ENCODE measurements at regions not wholly inside any gene's neighbourhood (a gene's known extent, or its start where the extent isn't known, plus 50 kb on each side); places are given as distances from the start of the nearest gene placed in this dataset.

GRCh38 chr2:5319493-5319892 is 372.7 kb upstream of the SOX11 start:
- TF ChIP-seq CTCF (IDR thresholded peaks at IDR 0.05; ENCODE audit: insufficient read depth, low read depth, low read length), result no peak
- Histone ChIP-seq H3K36me3 (ENCODE audit: control insufficient read depth, insufficient read depth, low read length) (no peaks in the 10 kb centered on the region), H3K27me3 (ENCODE audit: control insufficient read depth, insufficient read depth, low read length) (no peaks in the 10 kb centered on the region), H3K4me3 (ENCODE audit: low read depth, low read length) (no peak overlapping the region)
- ChIA-PET CTCF (no interaction called here), POLR2A (no interaction called here)
- DNase-seq (ENCODE audit: low read depth), result no peak

GRCh38 chr2:5322396-5322795 is 369.8 kb upstream of the SOX11 start:
- Histone ChIP-seq H3K36me3 (ENCODE audit: control insufficient read depth, insufficient read depth, low read length) (no peaks in the 10 kb centered on the region), H3K4me3 (ENCODE audit: low read depth, low read length) (no peak overlapping the region), H3K27me3 (ENCODE audit: control insufficient read depth, insufficient read depth, low read length) (no peaks in the 10 kb centered on the region)
- CTCF ChIA-PET, result no interaction called here
- no peak for TF ChIP-seq CTCF (IDR thresholded peaks at IDR 0.05; ENCODE audit: insufficient read depth, low read depth, low read length)
- POLR2A ChIA-PET, result no interaction called here
- DNase-seq (ENCODE audit: low read depth), result no peak

- no peak for DNase-seq (ENCODE audit: low read depth)
- Histone ChIP-seq H3K36me3 (ENCODE audit: control insufficient read depth, insufficient read depth, low read length) (no peaks in the 10 kb centered on the region), H3K4me3 (ENCODE audit: low read depth, low read length) (no peak overlapping the region), H3K27me3 (ENCODE audit: control insufficient read depth, insufficient read depth, low read length) (no peaks in the 10 kb centered on the region)
- CTCF ChIA-PET, result no interaction called here
- no peak for TF ChIP-seq CTCF (IDR thresholded peaks at IDR 0.05; ENCODE audit: insufficient read depth, low read depth, low read length)
- POLR2A ChIA-PET, result no interaction called here
Measured at GRCh38 chr2:5325523-5325922, 366.7 kb upstream of the SOX11 start.

- no peak for TF ChIP-seq CTCF (IDR thresholded peaks at IDR 0.05; ENCODE audit: insufficient read depth, low read depth, low read length)
- no peak for DNase-seq (ENCODE audit: low read depth)
- Histone ChIP-seq H3K36me3 (ENCODE audit: control insufficient read depth, insufficient read depth, low read length) (no peaks in the 10 kb centered on the region), H3K27me3 (ENCODE audit: control insufficient read depth, insufficient read depth, low read length) (no peaks in the 10 kb centered on the region), H3K4me3 (ENCODE audit: low read depth, low read length) (no peak overlapping the region)
- CTCF ChIA-PET, result no interaction called here
- POLR2A ChIA-PET, result no interaction called here
Measured at GRCh38 chr2:5328826-5329225, 363.4 kb upstream of the SOX11 start.

- no peak overlapping the region for H3K4me3 ChIP-seq (ENCODE audit: low read depth, low read length)
- POLR2A ChIA-PET, result no interaction called here
- CTCF ChIA-PET, result no interaction called here
- H3K36me3 ChIP-seq (ENCODE audit: control insufficient read depth, insufficient read depth, low read length), result no peaks in the 10 kb centered on the region
- no peaks in the 10 kb centered on the region for H3K27me3 ChIP-seq (ENCODE audit: control insufficient read depth, insufficient read depth, low read length)
- no peak for DNase-seq (ENCODE audit: low read depth)
- TF ChIP-seq CTCF (IDR thresholded peaks at IDR 0.05; ENCODE audit: insufficient read depth, low read depth, low read length), result no peak
Measured at GRCh38 chr2:5329763-5330162, 362.4 kb upstream of the SOX11 start.

Measured in BJ (cell line).